Keratinocyte (primary cell): ENCODE measurements at regions not wholly inside any gene's neighbourhood (a gene's known extent, or its start where the extent isn't known, plus 50 kb on each side); places are given as distances from the start of the nearest gene placed in this dataset.
A peak's percentile ranks its signal among the peaks of the same experiment; 100 is the strongest.
"Not testable (repeated sequence)": the region's sequence is repeated elsewhere in the genome, so short reads cannot be mapped to it uniquely, and the experiment has no call there.

Source experiments
- DNase-seq: peaks from one replicate; pipeline ENCODE4 v3.0.0-alpha.2; 2011; ENCODE audit warnings: low read depth, missing footprints, low spot score
- FAIRE-seq: peaks from 2 replicates; lab custom pipeline; 2011; peaks lifted over from hg19 to GRCh38; lab: Jason Lieb, UNC
- H2AFZ ChIP-seq: 2 replicates; pipeline ENCODE4 v1.6.0; 2012; ENCODE audit warnings: low read length, control low read depth, inconsistent platforms; ENCODE audit not compliant: control insufficient read depth
- H3K27ac ChIP-seq: 2 replicates; pipeline ENCODE4 v1.5.1; 2011; ENCODE audit warnings: low read length; ENCODE audit not compliant: control insufficient read depth, insufficient read depth
- H3K27me3 ChIP-seq: 3 replicates; pipeline ENCODE4 v1.6.0; 2011; ENCODE audit warnings: low read length; ENCODE audit not compliant: control insufficient read depth, insufficient read depth; ENCODE audit errors: extremely low read depth
- H3K36me3 ChIP-seq, 2 experiments: 2 replicates in 1 of 2; 3 replicates in 1 of 2; pipeline ENCODE4 v1.5.1; 2011; ENCODE audit warnings: low read length in 2 of 2, mild to moderate bottlenecking in 1 of 2; ENCODE audit not compliant: control insufficient read depth in 2 of 2, insufficient read depth in 2 of 2; ENCODE audit errors: extremely low read depth in 1 of 2
- H3K4me1 ChIP-seq: 3 replicates; pipeline ENCODE4 v1.5.1; 2011; ENCODE audit warnings: low read length; ENCODE audit not compliant: control insufficient read depth, insufficient read depth; ENCODE audit errors: extremely low read depth
- H3K4me2 ChIP-seq: 3 replicates; pipeline ENCODE4 v1.6.0; 2011; ENCODE audit warnings: low read depth, low read length; ENCODE audit not compliant: control insufficient read depth, insufficient read depth; ENCODE audit errors: extremely low read depth
- H3K4me3 ChIP-seq, 3 experiments: fragments of 200-600 bp in 1 of 3; sonication (generic) in 1 of 3; 2 replicates in 2 of 3; 3 replicates in 1 of 3; pipeline ENCODE4 v1.5.1; 2011 to 2016; ENCODE audit warnings: low read length in 3 of 3, mild to moderate bottlenecking in 3 of 3, control low read depth in 2 of 3, inconsistent platforms in 1 of 3, low read depth in 1 of 3, mixed read lengths in 1 of 3, mixed run types in 1 of 3, moderate library complexity in 1 of 3; ENCODE audit not compliant: control insufficient read depth in 2 of 3, insufficient read depth in 2 of 3; ENCODE audit errors: extremely low read depth in 1 of 3
- H3K79me2 ChIP-seq: 2 replicates; pipeline ENCODE4 v1.6.0; 2012; ENCODE audit warnings: low read length; ENCODE audit not compliant: control insufficient read depth, insufficient read depth
- H3K9ac ChIP-seq: 3 replicates; pipeline ENCODE4 v1.6.0; 2011; ENCODE audit warnings: low read length; ENCODE audit not compliant: control insufficient read depth, insufficient read depth; ENCODE audit errors: extremely low read depth
- H3K9me1 ChIP-seq: 3 replicates; pipeline ENCODE4 v1.6.0; 2011; ENCODE audit warnings: low read length; ENCODE audit not compliant: control insufficient read depth, insufficient read depth; ENCODE audit errors: extremely low read depth
- H3K9me3 ChIP-seq: 2 replicates; pipeline ENCODE4 v1.5.1; 2012; ENCODE audit warnings: low read depth, low read length; ENCODE audit not compliant: control insufficient read depth
- H4K20me1 ChIP-seq: 3 replicates; pipeline ENCODE4 v1.6.0; 2011; ENCODE audit warnings: low read length; ENCODE audit not compliant: control insufficient read depth, insufficient read depth; ENCODE audit errors: extremely low read depth
- EZH2 ChIP-seq: IDR thresholded peaks from one replicate; pipeline ENCODE4 v1.6.1; 2012; ENCODE audit warnings: inconsistent platforms, mild to moderate bottlenecking, low read length, moderate library complexity
- dilution Hi-C: fragments of 300-500 bp; cut with MboI; formaldehyde crosslinking; loops from one replicate; pipeline ENCODE4 v1.7.0; 2020; ENCODE audit warnings: low sequenced_read_pairs; ENCODE audit not compliant: extremely low pct_ligation_motif_present
- TF ChIP-seq, protein P1 (sequence below), 3 experiments: IDR thresholded peaks in 1 of 3; conservative IDR thresholded peaks in 1 of 3; optimal IDR thresholded peaks in 1 of 3; 2 replicates in 2 of 3; 3 replicates in 1 of 3; pipeline versions ENCODE3 to v1.5.1; 2011; ENCODE audit warnings: low read length in 3 of 3, mild to moderate bottlenecking in 3 of 3, moderate library complexity in 2 of 3, control low read depth in 1 of 3, inconsistent platforms in 1 of 3; ENCODE audit not compliant: insufficient read depth in 2 of 3; ENCODE audit errors: extremely low read depth in 1 of 3

DNA sequence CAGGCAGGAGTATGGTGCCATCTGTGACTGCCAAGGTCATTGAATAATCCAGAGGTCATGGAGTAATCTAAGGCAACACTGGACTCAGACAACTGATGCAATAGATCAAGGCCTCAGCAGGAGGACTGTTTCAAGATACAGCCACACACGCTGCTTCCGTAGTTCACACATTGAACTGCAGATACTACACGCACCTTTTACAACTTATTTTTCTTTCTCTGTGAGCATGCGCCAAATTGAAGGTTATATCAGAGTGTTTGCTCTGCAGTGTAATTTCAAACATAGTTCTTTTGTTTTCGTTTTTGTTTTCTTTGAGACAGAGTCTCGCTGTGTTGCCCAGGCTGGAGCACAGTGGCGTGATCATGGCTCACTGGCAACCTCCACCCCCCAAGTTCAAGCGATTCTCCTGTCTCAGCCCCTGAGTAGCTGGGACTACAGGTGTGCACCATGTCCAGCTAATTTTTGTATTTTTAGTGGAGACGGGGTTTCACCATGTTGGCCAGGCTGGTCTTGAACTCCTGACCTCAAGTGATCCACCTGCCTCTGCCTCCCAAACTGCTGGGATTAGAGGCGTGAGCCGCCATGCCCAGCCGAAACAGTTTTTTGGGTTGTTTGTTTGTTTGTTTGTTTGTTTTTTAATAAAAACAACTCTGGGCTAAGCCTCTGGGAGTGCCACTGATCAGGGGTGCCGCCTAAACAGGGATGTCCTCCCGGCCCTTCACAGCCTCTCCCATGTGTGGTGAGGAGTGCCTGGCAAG, 96.6 kb upstream of the NAA20 start:
- H4K20me1 ChIP-seq = no peaks in the 10 kb centered on the region
- dilution Hi-C loops = no loop called here
- no peaks in the 10 kb centered on the region for H3K36me3 ChIP-seq
- no peaks in the 10 kb centered on the region for H3K27me3 ChIP-seq
- H3K79me2 ChIP-seq = no peaks in the 10 kb centered on the region
- FAIRE-seq (no peak), DNase-seq (no peak)
- H3K4me3 ChIP-seq = no peak overlapping the region
- peaks cover 2% of the 10 kb centered on the region for H3K4me1 ChIP-seq
- H3K9ac ChIP-seq = no peak overlapping the region
- no peak for TF ChIP-seq EZH2
- TF ChIP-seq, protein P1, sequence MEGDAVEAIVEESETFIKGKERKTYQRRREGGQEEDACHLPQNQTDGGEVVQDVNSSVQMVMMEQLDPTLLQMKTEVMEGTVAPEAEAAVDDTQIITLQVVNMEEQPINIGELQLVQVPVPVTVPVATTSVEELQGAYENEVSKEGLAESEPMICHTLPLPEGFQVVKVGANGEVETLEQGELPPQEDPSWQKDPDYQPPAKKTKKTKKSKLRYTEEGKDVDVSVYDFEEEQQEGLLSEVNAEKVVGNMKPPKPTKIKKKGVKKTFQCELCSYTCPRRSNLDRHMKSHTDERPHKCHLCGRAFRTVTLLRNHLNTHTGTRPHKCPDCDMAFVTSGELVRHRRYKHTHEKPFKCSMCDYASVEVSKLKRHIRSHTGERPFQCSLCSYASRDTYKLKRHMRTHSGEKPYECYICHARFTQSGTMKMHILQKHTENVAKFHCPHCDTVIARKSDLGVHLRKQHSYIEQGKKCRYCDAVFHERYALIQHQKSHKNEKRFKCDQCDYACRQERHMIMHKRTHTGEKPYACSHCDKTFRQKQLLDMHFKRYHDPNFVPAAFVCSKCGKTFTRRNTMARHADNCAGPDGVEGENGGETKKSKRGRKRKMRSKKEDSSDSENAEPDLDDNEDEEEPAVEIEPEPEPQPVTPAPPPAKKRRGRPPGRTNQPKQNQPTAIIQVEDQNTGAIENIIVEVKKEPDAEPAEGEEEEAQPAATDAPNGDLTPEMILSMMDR (optimal IDR thresholded peaks at IDR 0.05 in 1 of 3, IDR thresholded peaks at IDR 0.05 in 1 of 3, conservative IDR thresholded peaks at IDR 0.05 in 1 of 3; ENCODE audit: extremely low read depth in 1 of 3, insufficient read depth in 2 of 3, low read length in 3 of 3) = no peak
- no peaks in the 10 kb centered on the region for H3K9me3 ChIP-seq
- no peaks in the 10 kb centered on the region for H3K9me1 ChIP-seq
- no peak overlapping the region for H3K4me2 ChIP-seq
- no peak overlapping the region for H2AFZ ChIP-seq
- no peak overlapping the region for H3K27ac ChIP-seq

DNA sequence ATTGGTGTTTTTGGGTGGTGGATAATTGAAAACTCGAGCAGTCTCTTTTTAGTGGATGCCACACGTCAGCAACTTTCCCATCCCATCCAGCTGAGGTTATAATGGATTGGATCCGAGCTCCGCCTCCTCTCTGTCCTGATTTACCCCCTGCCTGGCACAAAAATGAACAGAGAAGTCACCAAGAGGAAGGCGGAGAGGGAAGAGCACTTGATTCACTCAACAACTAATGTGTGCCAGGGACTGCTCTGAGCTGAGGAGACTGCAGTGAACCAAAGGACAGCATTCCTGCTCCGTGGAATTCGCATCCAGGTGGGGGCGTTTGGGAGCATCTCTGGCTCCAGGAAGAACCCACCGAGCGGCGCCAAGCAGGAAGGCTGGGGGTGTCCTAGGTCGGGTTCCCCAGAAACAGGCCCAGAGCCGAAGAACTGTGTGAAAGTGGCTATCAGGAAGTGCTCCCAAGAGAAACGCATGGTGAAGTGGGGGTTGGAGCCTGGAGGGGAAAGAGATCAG, 95.8 kb upstream of the NAA20 start:
- peaks cover 2% of the 10 kb centered on the region for H3K4me1 ChIP-seq
- H3K36me3 ChIP-seq = no peaks in the 10 kb centered on the region
- FAIRE-seq = no peak
- H3K9me3 ChIP-seq = no peaks in the 10 kb centered on the region
- H3K4me3 ChIP-seq = no peak overlapping the region
- no peak for DNase-seq
- peak overlapping the region; percentile 51 for H2AFZ ChIP-seq
- H3K9ac ChIP-seq = peak overlapping the region; percentile 15
- TF ChIP-seq EZH2 = no peak
- TF ChIP-seq, protein P1 (optimal IDR thresholded peaks at IDR 0.05 in 1 of 3, IDR thresholded peaks at IDR 0.05 in 1 of 3, conservative IDR thresholded peaks at IDR 0.05 in 1 of 3; ENCODE audit: extremely low read depth in 1 of 3, insufficient read depth in 2 of 3, low read length in 3 of 3) = peak in 1 of 3 experiments; percentile 39
- H4K20me1 ChIP-seq = no peaks in the 10 kb centered on the region
- peak overlapping the region; percentile 7 for H3K4me2 ChIP-seq
- H3K9me1 ChIP-seq = no peaks in the 10 kb centered on the region
- H3K79me2 ChIP-seq = no peaks in the 10 kb centered on the region
- H3K27me3 ChIP-seq = no peaks in the 10 kb centered on the region
- H3K27ac ChIP-seq = no peak overlapping the region
- dilution Hi-C loops = no loop called here

DNA sequence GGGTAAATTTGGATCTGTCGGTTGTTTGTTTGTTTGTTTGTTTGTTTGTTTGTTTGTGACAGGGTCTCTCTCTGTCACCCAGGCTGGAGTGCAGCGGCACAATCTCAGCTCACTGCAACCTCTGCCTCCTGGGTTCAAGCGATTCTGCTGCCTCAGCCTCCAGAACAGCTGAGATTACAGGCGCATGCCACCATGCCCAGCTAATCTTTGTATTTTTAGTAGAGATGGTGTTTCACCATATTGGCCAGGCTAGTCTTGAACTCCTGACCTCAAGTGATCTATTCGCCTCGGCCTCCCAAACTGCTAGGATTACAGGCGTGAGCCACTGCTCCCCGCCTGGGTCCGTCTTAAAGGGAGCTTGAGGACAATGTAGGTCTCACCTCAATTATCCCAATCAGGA, 95.3 kb upstream of the NAA20 start:
- H3K4me1 ChIP-seq, H2AFZ ChIP-seq, dilution Hi-C loops, H3K27ac ChIP-seq, H3K4me2 ChIP-seq, FAIRE-seq, H3K9ac ChIP-seq, H3K79me2 ChIP-seq, H3K9me1 ChIP-seq, H4K20me1 ChIP-seq, H3K36me3 ChIP-seq, H3K9me3 ChIP-seq, H3K4me3 ChIP-seq, H3K27me3 ChIP-seq, DNase-seq: not testable (repeated sequence)
